ENCODE measurements at regions not wholly inside any gene's neighbourhood (a gene's known extent, or its start where the extent isn't known, plus 50 kb on each side); places are given as distances from the start of the nearest gene placed in this dataset.

GRCh38 chr13:85567909-85568308 is 231.3 kb downstream of the SLITRK6 start:
- BruUV-seq (replicated peaks): no TSS peak

GRCh38 chr13:85565652-85566051 is 233.6 kb downstream of the SLITRK6 start:
- Histone ChIP-seq H3K36me3 (ENCODE audit: control insufficient read depth in 1 of 2, insufficient read depth in 2 of 2, low read length in 2 of 2) (no peaks in the 10 kb centered on the region), H3K4me3 (replicated peaks in 1 of 2; ENCODE audit: low read depth in 1 of 2, low read length in 2 of 2) (no peak overlapping the region), H3K9ac (ENCODE audit: low read length) (no peak overlapping the region), H3K27me3 (ENCODE audit: insufficient read depth, low read length) (no peaks in the 10 kb centered on the region), H4K20me1 (ENCODE audit: insufficient read depth) (no peaks in the 10 kb centered on the region), H3K79me2 (ENCODE audit: insufficient read depth, low read length) (no peaks in the 10 kb centered on the region), H3K4me2 (ENCODE audit: low read length) (no peak overlapping the region), H3K9me2 (ENCODE audit: insufficient read depth) (no peaks in the 10 kb centered on the region), H3K4me1 (ENCODE audit: control insufficient read depth in 1 of 2, insufficient read depth in 2 of 2, low read length in 2 of 2) (no peaks in the 10 kb centered on the region), H3K27ac (ENCODE audit: low read depth, low read length) (no peak overlapping the region), H2AFZ (ENCODE audit: low read depth, low read length, poor library complexity, severe bottlenecking) (no peak overlapping the region), H3K9me3 (ENCODE audit: control insufficient read depth in 1 of 2, insufficient read depth in 1 of 2, low read depth in 1 of 2, low read length in 2 of 2) (no peaks in the 10 kb centered on the region)
- ChIA-PET RAD21 (ENCODE audit: low non-redundant PET in 1 of 2, low total read pairs in 2 of 2, uncharacterized antibody in 2 of 2, unreplicated experiment in 2 of 2) (no interaction called here), POLR2A (no interaction called here), CTCF (no interaction called here)
- TF ChIP-seq REST (IDR thresholded peaks at IDR 0.05; ENCODE audit: low read depth): no peak
- no peak for TF ChIP-seq TCF7L2 (IDR thresholded peaks at IDR 0.05; ENCODE audit: borderline replicate concordance, extremely low read depth, insufficient read depth, insufficient read length)
- no peak for TF ChIP-seq POLR2AphosphoS5 (IDR thresholded peaks at IDR 0.05; ENCODE audit: low read depth, low read length)
- TF ChIP-seq CEBPB (IDR thresholded peaks at IDR 0.05; ENCODE audit: low read depth): no peak
- no peak for TF ChIP-seq RAD21 (IDR thresholded peaks at IDR 0.05; ENCODE audit: low read depth)
- TF ChIP-seq FOSL1 (IDR thresholded peaks at IDR 0.05; ENCODE audit: low read depth): no peak
- TF ChIP-seq POLR2A (IDR thresholded peaks at IDR 0.05; ENCODE audit: borderline replicate concordance, extremely low read depth, insufficient read depth, insufficient read length): no peak
- no peak for TF ChIP-seq ELF1 (IDR thresholded peaks at IDR 0.05; ENCODE audit: borderline replicate concordance, low read depth)
- no peak for TF ChIP-seq SRF (IDR thresholded peaks at IDR 0.05; ENCODE audit: low read depth)
- no peak for TF ChIP-seq ATF3 (IDR thresholded peaks at IDR 0.05)
- TF ChIP-seq JUND (IDR thresholded peaks at IDR 0.05): no peak
- no peak for TF ChIP-seq EZH2 (IDR thresholded peaks at IDR 0.05)
- ATAC-seq: no peak
- no peak for DNase-seq (ENCODE audit: low read depth, low spot score)
- no TSS peak for BruUV-seq (replicated peaks)
- intact Hi-C loops (cut with micrococcal nuclease): no loop called here

More at GRCh38 chr13:85567909-85568308, 231.3 kb downstream of the SLITRK6 start:
- Histone ChIP-seq H3K9me2 (ENCODE audit: insufficient read depth) (no peaks in the 10 kb centered on the region), H3K4me2 (ENCODE audit: low read length) (no peak overlapping the region), H3K27ac (ENCODE audit: low read depth, low read length) (no peak overlapping the region), H3K4me1 (ENCODE audit: control insufficient read depth in 1 of 2, insufficient read depth in 2 of 2, low read length in 2 of 2) (no peaks in the 10 kb centered on the region), H2AFZ (ENCODE audit: low read depth, low read length, poor library complexity, severe bottlenecking) (no peak overlapping the region), H3K9ac (ENCODE audit: low read length) (no peak overlapping the region), H4K20me1 (ENCODE audit: insufficient read depth) (no peaks in the 10 kb centered on the region), H3K4me3 (replicated peaks in 1 of 2; ENCODE audit: low read depth in 1 of 2, low read length in 2 of 2) (no peak overlapping the region), H3K27me3 (ENCODE audit: insufficient read depth, low read length) (no peaks in the 10 kb centered on the region), H3K79me2 (ENCODE audit: insufficient read depth, low read length) (no peaks in the 10 kb centered on the region), H3K9me3 (ENCODE audit: control insufficient read depth in 1 of 2, insufficient read depth in 1 of 2, low read depth in 1 of 2, low read length in 2 of 2) (no peaks in the 10 kb centered on the region), H3K36me3 (ENCODE audit: control insufficient read depth in 1 of 2, insufficient read depth in 2 of 2, low read length in 2 of 2) (no peaks in the 10 kb centered on the region)
- DNase-seq (ENCODE audit: low read depth, low spot score) (no peak), ATAC-seq (no peak)
- TF ChIP-seq JUND (IDR thresholded peaks at IDR 0.05) (no peak), SP1 (IDR thresholded peaks at IDR 0.05; ENCODE audit: low read depth) (no peak), YY1 (IDR thresholded peaks at IDR 0.05; ENCODE audit: extremely low read depth, insufficient replicate concordance, low read depth, low read length) (no peak)
- ChIA-PET POLR2A (no interaction called here), CTCF (no interaction called here), RAD21 (ENCODE audit: low non-redundant PET in 1 of 2, low total read pairs in 2 of 2, uncharacterized antibody in 2 of 2, unreplicated experiment in 2 of 2) (no interaction called here)
- intact Hi-C loops (cut with micrococcal nuclease): no loop called here

Measured in HCT116 (cell line).